AG20443 (cell line): ENCODE measurements at regions not wholly inside any gene's neighbourhood (a gene's known extent, or its start where the extent isn't known, plus 50 kb on each side); places are given as distances from the start of the nearest gene placed in this dataset.
"Not testable (repeated sequence)": the region's sequence is repeated elsewhere in the genome, so short reads cannot be mapped to it uniquely, and the experiment has no call there.

ENCODE experiments used
- DNase-seq: peaks from one replicate; pipeline ENCODE4 v3.0.0; 2012; ENCODE audit warnings: low spot score, mixed read lengths

DNA sequence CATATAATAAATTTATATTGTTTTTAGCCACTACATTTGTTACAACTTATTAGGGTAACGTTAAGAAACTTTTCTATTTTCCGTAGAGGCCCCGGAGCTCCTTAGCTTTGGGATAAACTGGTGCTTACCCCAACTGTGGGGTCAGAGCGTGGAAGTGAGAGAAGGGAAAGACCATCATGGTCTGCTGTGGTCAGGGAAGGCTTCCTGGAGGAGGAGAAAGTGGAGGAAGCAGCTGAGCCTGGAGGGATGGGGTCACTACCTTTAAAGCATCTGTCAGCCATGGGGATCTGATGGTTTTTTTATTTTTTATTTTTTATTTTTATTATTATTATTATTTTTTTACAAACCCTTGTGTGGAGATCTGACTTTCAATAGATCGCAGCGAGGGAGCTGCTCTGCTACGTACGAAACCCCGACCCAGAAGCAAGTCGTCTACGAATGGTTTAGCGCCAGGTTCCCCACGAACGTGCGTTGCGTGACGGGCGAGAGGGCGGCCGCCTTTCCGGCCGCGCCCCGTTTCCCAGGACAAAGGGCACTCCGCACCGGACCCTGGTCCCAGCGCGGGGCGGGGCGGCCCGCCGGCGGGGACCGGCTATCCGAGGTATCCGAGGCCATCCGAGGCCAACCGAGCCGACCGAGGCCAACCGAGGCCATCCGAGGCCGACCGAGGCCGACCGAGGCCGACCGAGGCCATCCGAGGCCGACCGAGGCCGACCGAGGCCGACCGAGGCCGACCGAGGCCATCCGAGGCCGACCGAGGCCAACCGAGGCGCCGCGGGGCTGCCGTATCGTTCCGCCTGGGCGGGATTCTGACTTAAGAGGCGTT is 1101.2 kb upstream of the TMEM132C start:
- DNase-seq, result peak; percentile 87

DNA sequence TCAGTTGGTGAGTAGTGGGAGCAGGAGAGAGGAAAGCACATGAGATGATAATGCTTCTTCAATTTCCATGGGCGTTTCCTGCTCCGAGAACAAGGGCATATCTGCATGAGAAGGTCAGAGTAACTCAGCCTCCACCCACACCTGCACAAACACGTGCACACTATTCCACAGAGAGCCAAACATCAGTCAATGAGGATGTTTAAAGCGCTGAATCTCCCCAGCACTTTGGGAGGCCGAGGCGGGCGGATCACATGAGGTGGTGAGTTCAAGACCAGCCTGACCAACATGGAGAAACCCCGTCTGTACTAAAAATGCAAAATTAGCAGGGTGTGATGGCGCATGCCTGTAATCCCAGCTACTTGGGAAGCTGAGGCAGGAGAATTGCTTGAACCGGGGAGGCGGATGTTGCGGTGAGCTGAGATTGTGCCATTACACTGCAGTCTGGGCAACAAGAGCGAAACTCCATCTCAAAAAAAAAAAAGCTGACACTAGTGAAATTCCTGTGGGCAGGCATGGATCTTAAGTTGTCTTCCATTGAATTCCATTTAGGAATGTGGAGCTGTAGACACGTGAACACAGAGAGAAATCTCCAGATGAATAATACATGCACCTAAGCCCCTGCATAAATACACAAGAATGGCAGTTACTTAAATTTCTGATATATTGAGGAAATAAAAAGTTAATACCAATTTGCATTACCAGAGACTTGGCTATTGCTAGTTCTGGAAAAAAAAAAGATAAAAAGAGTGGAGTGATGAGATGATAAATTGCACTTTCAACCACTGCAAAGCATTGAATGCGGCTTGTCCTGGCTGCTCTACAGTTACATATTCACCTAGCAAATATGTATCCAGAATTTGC is 1097.4 kb upstream of the TMEM132C start:
- DNase-seq, result no peak

DNA sequence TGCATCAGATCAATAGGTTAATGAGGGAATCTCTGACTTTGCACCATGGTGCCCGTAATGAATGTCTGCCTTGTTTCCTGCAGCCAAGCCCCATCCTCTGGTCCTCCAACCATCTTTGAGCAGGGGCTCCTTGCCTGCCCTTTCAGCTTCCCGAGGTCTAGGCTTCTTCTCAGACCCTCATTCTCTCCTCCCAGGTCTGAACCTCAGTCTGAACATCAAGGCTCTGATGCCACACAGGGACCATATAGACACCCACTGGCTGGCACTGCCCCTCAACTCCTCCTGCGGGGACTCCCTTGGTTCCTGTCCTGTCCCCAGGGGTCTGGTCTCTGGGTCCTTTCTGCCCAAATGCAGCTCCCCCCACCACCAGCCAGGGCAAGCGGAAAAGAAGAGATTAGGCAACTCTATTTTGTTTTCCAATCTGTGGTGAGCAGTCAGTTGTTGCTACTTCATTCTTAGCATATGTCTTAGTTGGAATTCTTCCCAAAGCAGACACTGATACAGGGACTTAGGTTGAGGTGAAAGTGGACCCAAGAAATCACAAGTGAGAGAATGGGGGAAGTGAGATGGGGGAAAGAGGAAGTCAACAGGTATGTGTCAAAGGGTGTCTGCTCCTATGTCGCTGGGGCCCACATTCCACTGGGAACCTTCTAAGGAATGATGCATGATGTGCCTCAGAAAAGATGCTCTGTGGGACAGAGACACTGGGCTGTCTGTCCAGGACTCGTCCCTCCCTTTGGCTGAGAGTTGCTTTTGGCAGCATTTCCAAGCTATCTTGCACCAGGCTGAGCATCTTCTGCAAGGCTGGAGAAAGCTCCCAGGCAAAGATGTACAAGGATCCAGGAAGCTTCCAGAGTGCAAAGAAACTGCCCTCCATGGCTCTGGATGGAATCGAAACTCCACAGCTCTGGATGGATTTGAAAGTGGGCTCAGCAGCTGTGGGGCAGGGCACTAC is 1096.5 kb upstream of the TMEM132C start:
- peak; percentile 29 for DNase-seq

GRCh38 chr12:127172861-127173260 is 1094.1 kb upstream of the TMEM132C start:
- no peak for DNase-seq

DNA sequence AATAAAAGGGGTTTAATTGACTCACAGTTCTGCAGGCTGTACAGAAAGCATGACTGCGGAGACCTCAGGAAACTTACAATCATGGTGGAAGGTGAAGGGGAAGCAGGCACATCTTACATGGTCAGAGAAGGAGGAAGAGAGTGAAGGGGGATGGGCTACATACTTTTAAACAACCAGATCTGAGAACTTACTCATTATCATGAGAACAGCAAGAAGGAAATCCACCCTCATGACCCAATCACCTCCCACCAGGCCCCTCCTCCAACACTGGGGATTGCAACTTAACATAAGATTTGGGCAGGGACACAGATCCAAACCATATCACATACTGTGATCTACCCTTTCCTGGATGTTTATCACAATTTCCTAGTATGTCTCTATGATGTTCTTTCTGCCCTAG is 1093.0 kb upstream of the TMEM132C start:
- DNase-seq, result not testable (repeated sequence)

- DNase-seq, result no peak
These were observed 1092.1 kb upstream of the TMEM132C start for GRCh38 chr12:127174881-127175280.

- DNase-seq, result no peak
These were observed 1091.6 kb upstream of the TMEM132C start for GRCh38 chr12:127175361-127175760.

- no peak for DNase-seq
These were observed 1090.2 kb upstream of the TMEM132C start for GRCh38 chr12:127176804-127177203.

DNA sequence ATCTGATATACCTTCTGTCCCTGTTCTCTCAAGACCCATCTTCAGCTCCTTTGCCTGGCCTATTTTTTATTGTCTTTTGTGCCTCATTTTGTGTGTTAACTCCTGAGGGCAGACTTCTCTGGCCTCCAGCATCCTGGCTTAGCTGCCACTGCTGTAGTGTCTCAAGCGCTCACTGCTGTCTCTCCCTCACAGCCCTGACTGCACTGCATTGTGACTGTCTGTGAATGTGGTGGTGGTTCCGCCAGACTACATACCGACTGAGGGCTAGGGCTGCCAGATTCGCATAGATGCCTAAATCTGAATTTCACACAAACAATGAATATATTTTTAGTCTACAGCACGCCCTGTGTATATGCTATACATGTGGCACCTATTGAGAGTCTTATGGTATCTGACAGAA is 1088.9 kb upstream of the TMEM132C start:
- no peak for DNase-seq

DNA sequence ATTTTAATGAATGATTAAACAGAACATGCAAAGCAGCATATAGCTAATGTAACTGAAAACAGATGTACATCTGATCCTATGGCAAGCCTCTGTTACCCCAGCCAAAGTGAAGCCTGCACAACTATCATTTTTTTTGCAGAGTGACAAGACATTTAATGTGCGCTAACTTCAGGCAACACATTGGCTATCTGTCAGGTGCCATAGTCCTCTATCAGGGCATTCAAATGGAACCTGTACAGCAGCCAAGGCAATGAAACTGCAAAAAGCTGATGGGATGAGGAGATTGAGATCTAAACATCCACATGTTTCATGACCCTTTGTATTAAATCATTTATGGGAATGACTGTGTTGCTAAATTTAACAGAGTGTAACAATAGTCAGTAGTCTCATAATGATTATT is 1088.5 kb upstream of the TMEM132C start:
- DNase-seq, result no peak

DNA sequence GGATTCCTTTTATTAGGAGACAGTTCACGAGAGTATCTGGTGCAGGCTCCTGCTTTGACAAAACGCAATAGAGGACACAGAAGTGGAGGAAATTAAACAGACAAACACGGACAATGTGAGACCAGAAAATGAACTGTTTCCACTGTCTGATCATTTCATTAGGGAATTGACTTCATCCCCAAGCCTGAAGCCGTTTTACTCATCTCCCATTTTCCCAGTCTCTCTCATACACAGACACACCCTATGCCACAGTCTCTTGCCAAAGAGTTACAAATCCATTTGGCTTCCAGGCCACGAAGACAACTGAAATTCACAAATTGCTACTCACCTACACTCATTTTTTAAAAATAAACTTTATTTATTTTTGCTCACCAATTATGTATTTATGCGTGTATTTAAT is 1087.8 kb upstream of the TMEM132C start:
- peak; percentile 58 for DNase-seq

DNA sequence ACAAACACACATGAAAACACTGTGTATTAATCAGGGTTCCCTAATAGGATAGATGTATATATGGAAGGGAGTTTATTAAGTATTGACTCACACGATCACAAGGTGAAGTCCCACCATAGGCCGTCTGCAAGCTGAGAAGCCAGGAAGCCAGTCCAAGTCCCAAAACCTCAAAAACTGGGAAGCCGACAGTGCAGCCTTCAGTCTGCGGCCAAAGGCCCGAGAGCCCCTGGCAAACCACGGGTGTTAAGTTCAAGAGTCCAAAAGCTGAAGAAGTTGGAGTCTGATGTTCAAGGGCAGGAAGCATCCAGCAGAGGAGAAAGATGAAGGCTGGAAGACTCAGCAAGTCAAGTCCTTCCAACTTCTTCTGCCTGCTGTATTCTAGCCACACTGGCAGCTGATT is 1085.0 kb upstream of the TMEM132C start:
- no peak for DNase-seq

GRCh38 chr12:127189992-127190391 is 1077.0 kb upstream of the TMEM132C start:
- no peak for DNase-seq

DNA sequence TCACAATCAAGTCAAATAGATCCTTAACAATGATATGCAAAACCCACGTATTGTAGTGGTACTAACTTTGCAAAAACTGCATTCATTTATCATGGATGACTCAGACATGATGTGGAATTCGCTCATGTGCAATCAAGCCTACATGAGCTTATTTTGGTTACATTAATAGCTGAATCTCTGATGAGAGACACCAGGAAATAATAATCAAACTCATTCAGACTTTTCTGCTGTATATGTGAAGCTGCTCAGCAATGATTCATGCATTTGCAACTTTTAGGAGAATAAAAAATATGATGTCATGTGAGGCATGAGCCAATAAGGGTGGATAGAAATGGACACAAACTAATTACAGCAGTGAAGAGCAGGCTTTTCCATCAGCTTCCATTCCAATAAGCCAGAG is 1075.8 kb upstream of the TMEM132C start:
- DNase-seq, result peak; percentile 19

DNA sequence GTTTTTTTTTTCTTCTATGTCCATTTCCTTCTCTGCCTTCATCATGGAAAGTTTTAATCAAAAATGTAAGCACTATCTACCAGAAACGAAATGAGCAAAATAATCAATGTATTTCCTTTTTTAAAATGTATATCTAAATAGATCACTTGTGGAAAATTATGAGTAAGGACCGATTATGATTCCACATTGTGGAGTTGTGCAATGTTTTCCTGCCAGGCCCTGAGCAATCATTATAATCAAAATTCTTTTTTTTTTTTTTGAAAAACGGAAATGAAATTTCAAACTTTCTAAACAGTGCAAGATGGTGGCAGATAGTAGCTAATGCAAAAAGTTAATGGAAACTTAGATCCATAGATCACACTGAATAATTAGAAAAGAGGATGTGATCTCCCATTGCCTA is 1074.6 kb upstream of the TMEM132C start:
- no peak for DNase-seq

DNA sequence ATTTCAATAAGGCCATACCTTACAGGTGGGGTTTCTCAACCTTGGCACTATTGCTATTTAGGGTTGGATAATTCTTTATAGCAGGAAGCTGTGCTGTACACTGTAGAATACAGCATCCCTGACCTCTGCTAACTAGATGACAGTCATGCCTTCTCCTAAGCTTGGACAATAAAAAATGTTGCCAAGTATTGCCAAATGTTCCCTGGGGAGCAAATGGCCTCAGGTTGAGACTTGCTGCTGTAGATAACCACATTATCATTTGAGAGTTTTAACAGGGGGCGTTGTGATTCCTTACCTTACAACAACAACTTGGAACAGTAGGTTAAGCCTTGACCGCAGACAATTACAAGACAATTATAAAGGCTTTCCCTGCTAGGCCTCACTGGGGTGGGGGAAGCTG is 1073.6 kb upstream of the TMEM132C start:
- no peak for DNase-seq

DNA sequence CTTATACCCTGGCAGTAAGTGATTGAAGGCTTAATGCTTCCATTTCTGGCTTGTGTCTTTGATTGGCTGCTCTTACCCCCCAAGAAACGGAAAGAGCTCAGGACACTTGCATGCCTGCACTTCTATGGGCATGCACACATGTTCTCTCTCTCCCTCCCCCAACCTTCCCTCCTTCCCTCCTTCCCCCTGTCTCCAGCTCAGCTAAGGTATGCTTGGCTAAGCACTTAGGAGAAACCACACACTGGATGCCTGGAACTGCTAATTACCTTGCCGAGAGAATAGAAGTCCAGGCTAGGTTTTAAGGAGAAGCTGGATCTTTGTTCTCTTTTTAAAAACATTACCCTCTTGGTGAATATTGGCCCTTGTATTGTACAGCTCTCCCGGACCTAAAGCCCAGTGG is 1072.8 kb upstream of the TMEM132C start:
- DNase-seq, result no peak

- DNase-seq, result no peak
These were observed 1061.0 kb upstream of the TMEM132C start for GRCh38 chr12:127205781-127206555.

DNA sequence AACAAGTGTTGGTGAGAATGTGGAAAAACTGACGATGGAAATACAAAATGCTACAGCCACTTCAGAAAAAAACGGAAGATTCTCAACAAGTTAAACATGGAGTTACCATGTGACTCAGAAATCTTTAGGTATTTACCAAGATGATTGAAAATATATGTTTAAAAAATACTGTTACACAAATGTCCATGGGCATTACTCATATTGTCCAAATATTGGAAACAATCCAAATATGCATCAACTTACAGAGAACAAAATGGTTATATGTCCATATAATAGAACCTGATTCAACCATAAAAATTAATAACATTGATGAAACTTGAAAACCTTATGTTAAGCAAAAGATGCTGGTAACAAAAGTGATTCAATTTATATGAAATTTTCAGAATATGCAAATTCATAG is 1057.7 kb upstream of the TMEM132C start:
- DNase-seq, result no peak

- DNase-seq, result no peak
These were observed 1052.8 kb upstream of the TMEM132C start for GRCh38 chr12:127214186-127214585.

DNA sequence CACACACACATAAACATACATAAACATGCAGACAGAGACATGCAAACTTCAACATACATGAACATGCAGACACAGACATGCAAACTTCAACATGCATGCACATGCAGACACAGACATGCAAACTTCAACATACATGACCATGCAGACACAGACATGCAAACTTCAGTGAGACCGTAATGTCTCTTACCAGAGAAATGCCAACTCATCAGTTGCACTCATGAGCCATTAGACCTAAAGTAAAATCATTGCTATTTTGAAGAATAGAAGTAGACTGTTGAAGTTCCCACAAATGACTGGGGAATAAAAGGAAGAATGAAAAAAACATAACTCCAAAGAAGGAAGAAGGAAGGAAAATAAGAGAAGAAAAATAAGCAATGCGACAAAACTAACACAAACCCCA is 1044.0 kb upstream of the TMEM132C start:
- no peak for DNase-seq
